Mucosa of rectum (tissue), 2 donors: ENCODE measurements at regions not wholly inside any gene's neighbourhood (a gene's known extent, or its start where the extent isn't known, plus 50 kb on each side); places are given as distances from the start of the nearest gene placed in this dataset.
A peak's percentile ranks its signal among the peaks of the same experiment; 100 is the strongest.

Experiments used
- H3K27ac ChIP-seq, 2 donors: one replicate each; pipeline ENCODE4 v1.7.0; 2013; ENCODE audit warnings: inconsistent platforms in 2 of 2, low read depth in 2 of 2, low read length in 2 of 2
- H3K27me3 ChIP-seq, 2 donors: one replicate each; pipeline ENCODE4 v1.7.0; 2013; ENCODE audit warnings: low read length in 2 of 2; ENCODE audit not compliant: control insufficient read depth in 2 of 2, insufficient read depth in 2 of 2
- H3K36me3 ChIP-seq, 2 donors: one replicate each; pipeline ENCODE4 v1.7.0; 2013; ENCODE audit warnings: low read length in 2 of 2; ENCODE audit not compliant: control insufficient read depth in 2 of 2, insufficient read depth in 2 of 2
- H3K4me1 ChIP-seq, 2 donors: one replicate each; pipeline ENCODE4 v1.7.0; 2013; ENCODE audit warnings: low read length in 2 of 2, mild to moderate bottlenecking in 1 of 2; ENCODE audit not compliant: control insufficient read depth in 2 of 2, insufficient read depth in 2 of 2
- H3K4me3 ChIP-seq, 2 donors: one replicate each; pipeline ENCODE4 v1.7.0; 2013; ENCODE audit warnings: low read length in 2 of 2
- H3K9ac ChIP-seq, 2 donors: one replicate each; pipeline ENCODE4 v1.7.0; 2013; ENCODE audit warnings: low read length in 2 of 2, low read depth in 1 of 2, mild to moderate bottlenecking in 1 of 2
- H3K9me3 ChIP-seq, 2 donors: one replicate each; pipeline ENCODE4 v1.7.0; 2013; ENCODE audit warnings: low read length in 2 of 2; ENCODE audit not compliant: control insufficient read depth in 2 of 2
- donor health status: healthy.
- donor health status: Normal muscosa, but diverticular disease.

- H3K4me1 ChIP-seq, result no peaks in the 10 kb centered on the region
- no peaks in the 10 kb centered on the region for H3K9me3 ChIP-seq
- H3K27ac ChIP-seq, result no peak overlapping the region
- no peaks in the 10 kb centered on the region for H3K36me3 ChIP-seq
- H3K4me3 ChIP-seq, result peak overlapping the region in 1 of 2 donors; percentile 17
- no peaks in the 10 kb centered on the region for H3K27me3 ChIP-seq
- no peak overlapping the region for H3K9ac ChIP-seq
Measured at GRCh38 chr2:12587729-12588522, 128.8 kb upstream of the TRIB2 start.

DNA sequence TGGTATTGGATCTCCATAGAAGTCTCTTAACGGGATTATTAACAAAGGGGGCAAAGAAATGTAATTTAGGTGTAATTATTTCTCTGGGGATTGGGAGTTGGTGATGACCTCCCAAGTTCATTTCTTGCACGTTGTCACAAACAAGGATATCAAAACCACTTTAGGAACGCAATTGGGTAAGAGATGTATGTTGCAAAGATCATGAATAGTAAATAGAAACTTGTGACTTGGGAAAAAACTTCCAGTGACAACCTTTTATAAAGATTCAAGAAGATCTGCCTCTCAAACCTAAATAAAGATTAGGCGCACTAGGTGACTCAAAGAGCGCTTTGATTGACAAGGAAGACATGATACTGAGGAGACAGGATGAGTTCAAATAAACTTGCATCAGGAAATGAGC lies 127.8 kb upstream of the TRIB2 start:
- Histone ChIP-seq H3K36me3 (no peaks in the 10 kb centered on the region), H3K9me3 (no peaks in the 10 kb centered on the region), H3K27me3 (no peaks in the 10 kb centered on the region), H3K4me1 (no peaks in the 10 kb centered on the region), H3K4me3 (no peak overlapping the region), H3K9ac (no peak overlapping the region), H3K27ac (no peak overlapping the region)

DNA sequence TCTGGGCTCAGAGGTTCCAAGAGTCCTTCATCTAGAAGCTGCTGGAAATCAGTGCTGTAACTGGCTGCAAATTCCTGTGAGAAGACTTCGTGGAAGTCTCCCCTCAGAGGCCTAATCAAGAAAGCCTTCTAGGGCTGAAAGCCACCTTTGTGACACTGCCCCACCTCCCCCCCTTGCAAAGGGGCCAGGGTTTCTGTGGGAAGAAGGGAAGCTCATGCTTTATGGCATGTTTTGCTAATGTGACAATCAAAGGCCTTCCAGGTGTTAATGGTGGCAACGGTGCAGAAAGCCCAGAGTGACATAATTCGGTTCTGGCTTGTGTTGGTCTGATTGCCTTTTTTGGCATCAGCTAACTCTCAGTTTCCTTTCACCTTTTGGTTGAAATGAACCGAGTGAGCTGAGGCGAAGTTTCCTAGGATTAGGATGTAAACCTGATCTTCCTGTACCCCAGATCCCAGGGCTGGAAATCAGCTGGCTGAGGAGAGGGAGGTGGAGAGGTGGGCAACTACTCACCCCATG lies 126.9 kb upstream of the TRIB2 start:
- H3K9me3 ChIP-seq, result no peaks in the 10 kb centered on the region
- H3K27me3 ChIP-seq, result no peaks in the 10 kb centered on the region
- H3K4me1 ChIP-seq, result no peaks in the 10 kb centered on the region
- H3K36me3 ChIP-seq, result no peaks in the 10 kb centered on the region
- H3K27ac ChIP-seq, result no peak overlapping the region
- H3K4me3 ChIP-seq, result no peak overlapping the region
- H3K9ac ChIP-seq, result no peak overlapping the region

DNA sequence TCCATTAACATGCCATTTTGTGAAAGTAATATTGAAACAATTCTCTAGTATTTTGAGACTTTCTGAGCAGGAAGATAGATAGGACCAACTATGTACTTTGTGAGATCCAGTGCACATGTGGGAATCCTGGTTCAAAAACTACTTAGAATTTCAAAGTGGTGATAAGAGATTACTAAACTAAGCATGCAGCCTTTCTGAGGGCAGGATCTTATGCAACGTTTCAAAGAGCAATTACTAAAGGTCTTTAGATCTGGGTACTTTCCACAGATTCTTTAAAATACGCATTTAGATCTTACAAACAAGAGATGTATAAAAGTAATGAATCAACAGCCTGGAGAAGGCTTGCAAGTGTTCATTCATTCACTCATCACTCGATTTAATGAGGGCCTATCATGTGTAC lies 124.4 kb upstream of the TRIB2 start:
- Histone ChIP-seq H3K27me3 (no peaks in the 10 kb centered on the region), H3K4me1 (no peaks in the 10 kb centered on the region), H3K9me3 (no peaks in the 10 kb centered on the region), H3K9ac (no peak overlapping the region), H3K36me3 (no peaks in the 10 kb centered on the region), H3K27ac (no peak overlapping the region), H3K4me3 (no peak overlapping the region)

DNA sequence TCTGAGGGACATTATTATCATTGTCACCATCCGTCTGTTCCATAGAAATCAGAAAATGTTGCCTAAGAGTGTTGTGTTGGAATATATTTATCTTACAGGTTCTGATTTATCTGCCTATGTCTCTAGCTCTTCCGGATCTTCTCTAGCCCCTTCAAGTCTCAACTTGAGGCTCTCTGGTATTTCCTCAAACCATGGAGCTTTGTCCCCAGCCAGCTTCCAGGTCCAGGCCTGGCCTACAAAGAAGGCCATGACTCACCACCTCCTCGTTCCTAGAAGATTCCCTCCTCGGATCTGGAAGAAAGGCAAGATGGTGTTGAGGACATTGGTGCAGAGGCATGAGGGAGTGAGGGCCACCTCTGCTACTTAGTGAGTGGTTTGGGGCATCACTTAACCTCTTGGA lies 122.1 kb upstream of the TRIB2 start:
- H3K27me3 ChIP-seq, result no peaks in the 10 kb centered on the region
- no peaks in the 10 kb centered on the region for H3K4me1 ChIP-seq
- no peak overlapping the region for H3K9ac ChIP-seq
- H3K36me3 ChIP-seq, result no peaks in the 10 kb centered on the region
- no peaks in the 10 kb centered on the region for H3K9me3 ChIP-seq
- no peak overlapping the region for H3K4me3 ChIP-seq
- H3K27ac ChIP-seq, result no peak overlapping the region

- no peaks in the 10 kb centered on the region for H3K36me3 ChIP-seq
- H3K27me3 ChIP-seq, result no peaks in the 10 kb centered on the region
- no peak overlapping the region for H3K27ac ChIP-seq
- H3K9me3 ChIP-seq, result no peaks in the 10 kb centered on the region
- H3K9ac ChIP-seq, result no peak overlapping the region
- no peak overlapping the region for H3K4me3 ChIP-seq
- H3K4me1 ChIP-seq, result no peaks in the 10 kb centered on the region
Measured at GRCh38 chr2:12596771-12597170, 120.0 kb upstream of the TRIB2 start.

DNA sequence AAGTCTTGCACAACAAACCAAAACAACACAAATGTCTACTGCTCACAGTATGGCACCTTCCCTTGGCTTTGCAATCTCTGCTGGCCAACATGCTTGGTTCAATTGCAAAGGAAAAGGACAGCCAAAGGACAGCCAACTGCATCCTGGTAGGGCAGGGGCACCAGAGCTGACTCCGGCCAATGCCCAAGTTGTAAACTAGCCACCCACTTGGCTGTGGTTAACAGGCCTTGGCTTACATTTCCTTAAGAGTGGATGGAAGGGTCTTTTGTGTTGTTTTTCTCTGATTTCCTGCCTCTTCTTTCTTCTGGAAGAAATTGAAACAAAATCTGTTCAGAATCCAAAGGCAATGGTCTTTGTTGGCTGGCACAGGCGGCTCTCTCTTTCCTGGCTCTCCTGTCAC lies 119.1 kb upstream of the TRIB2 start:
- no peak overlapping the region for H3K4me3 ChIP-seq
- H3K27ac ChIP-seq, result no peak overlapping the region
- H3K27me3 ChIP-seq, result no peaks in the 10 kb centered on the region
- no peaks in the 10 kb centered on the region for H3K9me3 ChIP-seq
- H3K36me3 ChIP-seq, result no peaks in the 10 kb centered on the region
- H3K9ac ChIP-seq, result no peak overlapping the region
- no peaks in the 10 kb centered on the region for H3K4me1 ChIP-seq

- H3K36me3 ChIP-seq, result no peaks in the 10 kb centered on the region
- no peaks in the 10 kb centered on the region for H3K27me3 ChIP-seq
- no peak overlapping the region for H3K4me3 ChIP-seq
- no peaks in the 10 kb centered on the region for H3K4me1 ChIP-seq
- H3K9ac ChIP-seq, result no peak overlapping the region
- no peaks in the 10 kb centered on the region for H3K9me3 ChIP-seq
- H3K27ac ChIP-seq, result no peak overlapping the region
Measured at GRCh38 chr2:12602661-12603060, 114.1 kb upstream of the TRIB2 start.

DNA sequence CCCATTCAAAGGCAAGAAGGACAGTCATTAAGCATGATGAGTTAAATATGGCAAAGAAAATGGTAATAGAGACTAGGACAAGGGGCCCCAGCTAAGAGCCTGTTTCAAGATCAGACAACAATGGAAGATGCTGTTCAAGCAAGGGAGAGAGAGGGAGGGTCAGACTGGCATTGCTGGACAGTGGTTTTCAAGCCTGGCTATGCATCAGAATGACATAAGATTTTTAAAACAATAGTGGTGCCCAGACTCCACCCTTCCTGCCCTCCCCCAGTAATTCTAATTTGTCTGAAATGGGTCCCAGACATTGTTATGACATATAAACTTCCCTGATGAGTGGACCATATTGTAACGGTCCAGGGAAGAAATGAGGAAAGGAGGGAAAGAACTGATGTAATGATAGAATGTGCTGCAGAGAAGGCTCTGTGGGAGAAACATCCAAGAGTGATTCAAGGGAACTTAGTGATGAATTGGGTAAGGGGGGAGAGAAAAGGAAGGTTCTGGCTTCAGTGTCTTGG lies 112.9 kb upstream of the TRIB2 start:
- no peaks in the 10 kb centered on the region for H3K27me3 ChIP-seq
- H3K36me3 ChIP-seq, result no peaks in the 10 kb centered on the region
- no peak overlapping the region for H3K9ac ChIP-seq
- H3K27ac ChIP-seq, result no peak overlapping the region
- H3K4me3 ChIP-seq, result no peak overlapping the region
- H3K4me1 ChIP-seq, result no peaks in the 10 kb centered on the region
- H3K9me3 ChIP-seq, result no peaks in the 10 kb centered on the region

GRCh38 chr2:12604341-12604740 lies 112.4 kb upstream of the TRIB2 start:
- Histone ChIP-seq H3K9ac (no peak overlapping the region), H3K36me3 (no peaks in the 10 kb centered on the region), H3K9me3 (no peaks in the 10 kb centered on the region)

More at GRCh38 chr2:12604341-12604740, 112.4 kb upstream of the TRIB2 start:
- H3K4me3 ChIP-seq, result no peak overlapping the region
- H3K27ac ChIP-seq, result no peak overlapping the region
- no peaks in the 10 kb centered on the region for H3K4me1 ChIP-seq
- no peaks in the 10 kb centered on the region for H3K27me3 ChIP-seq
